Mammary epithelial cell (primary cell): ENCODE measurements at regions not wholly inside any gene's neighbourhood (a gene's known extent, or its start where the extent isn't known, plus 50 kb on each side); places are given as distances from the start of the nearest gene placed in this dataset.

Experiments used
- CTCF ChIP-seq, 2 donors: IDR thresholded peaks in 1 of 2; conservative IDR thresholded peaks in 1 of 2; 2 replicates each; pipeline ENCODE4 v1.5.1; 2011 to 2012; ENCODE audit warnings: inconsistent platforms in 2 of 2, low read length in 2 of 2, mild to moderate bottlenecking in 2 of 2, control low read depth in 1 of 2, low read depth in 1 of 2; ENCODE audit not compliant: insufficient read depth in 1 of 2; ENCODE audit errors: extremely low read depth in 1 of 2
- EZH2 ChIP-seq: IDR thresholded peaks from 2 replicates; pipeline ENCODE4 v1.6.1; 2012; ENCODE audit warnings: low read length, inconsistent platforms, borderline replicate concordance

- TF ChIP-seq CTCF (conservative IDR thresholded peaks at IDR 0.05 in 1 of 2, IDR thresholded peaks at IDR 0.05 in 1 of 2; ENCODE audit: extremely low read depth in 1 of 2, insufficient read depth in 1 of 2, low read depth in 1 of 2, low read length in 2 of 2), result no peak
- TF ChIP-seq EZH2, result no peak
Measured at GRCh38 chr2:65564299-65564698, 131.9 kb upstream of the SPRED2 start.
